ENCODE measurements at regions not wholly inside any gene's neighbourhood (a gene's known extent, or its start where the extent isn't known, plus 50 kb on each side); places are given as distances from the start of the nearest gene placed in this dataset.
A peak's percentile ranks its signal among the peaks of the same experiment; 100 is the strongest.

- Mint-ChIP-seq H3K9me3 (peaks cover 0 to 2% of the 10 kb centered on the region in 2 donors), H3K4me3 (no peak overlapping the region), H3K4me1 (ENCODE audit: low read depth) (no peaks in the 10 kb centered on the region), H3K27me3 (ENCODE audit: low read depth) (peaks cover 6% of the 10 kb centered on the region), H3K27ac (no peak overlapping the region), H3K36me3 (ENCODE audit: insufficient read depth in 2 of 2) (no peaks in the 10 kb centered on the region)
- no peak for ATAC-seq (replicated peaks in 1 of 2)
- DNase-seq: no peak
Measured at GRCh38 chr22:49331878-49332277, 495.8 kb downstream of the BRD1 start.

DNA sequence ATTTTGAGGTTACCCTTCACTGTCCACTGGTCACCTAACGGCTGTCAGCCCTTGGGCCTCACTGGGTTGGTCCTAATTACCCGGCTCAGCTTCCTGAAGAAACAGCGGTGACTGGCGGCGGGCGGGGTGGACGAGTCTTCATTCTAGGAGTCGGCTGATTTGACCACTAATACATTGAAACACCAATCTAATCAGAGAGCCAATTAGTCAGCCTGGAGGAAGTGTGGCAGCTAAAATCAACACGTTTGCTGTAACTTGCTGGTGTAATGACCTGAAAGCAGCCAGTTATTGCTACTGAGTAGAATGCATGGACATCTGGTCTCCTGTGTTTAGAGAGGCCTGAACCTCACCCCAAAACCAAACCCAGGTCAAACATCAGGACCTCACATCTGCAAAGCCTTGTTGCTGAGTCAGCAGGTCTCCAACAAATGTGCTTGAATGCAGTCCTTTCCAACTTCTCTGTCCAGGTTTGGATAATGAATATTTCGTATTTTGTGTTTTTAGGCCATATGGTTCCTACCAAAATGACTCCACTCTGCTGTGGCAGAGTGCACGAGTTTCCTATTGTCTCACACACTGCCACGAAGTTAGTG, 496.4 kb downstream of the BRD1 start:
- Mint-ChIP-seq H3K4me3 (no peak overlapping the region), H3K4me1 (ENCODE audit: low read depth) (no peaks in the 10 kb centered on the region), H3K9me3 (peaks cover 1 to 4% of the 10 kb centered on the region in 2 donors), H3K27ac (no peak overlapping the region), H3K36me3 (ENCODE audit: insufficient read depth in 2 of 2) (peaks cover 0 to 1% of the 10 kb centered on the region in 2 donors), H3K27me3 (ENCODE audit: low read depth) (peaks cover 6% of the 10 kb centered on the region)
- DNase-seq: no peak
- no peak for ATAC-seq (replicated peaks in 1 of 2)

DNA sequence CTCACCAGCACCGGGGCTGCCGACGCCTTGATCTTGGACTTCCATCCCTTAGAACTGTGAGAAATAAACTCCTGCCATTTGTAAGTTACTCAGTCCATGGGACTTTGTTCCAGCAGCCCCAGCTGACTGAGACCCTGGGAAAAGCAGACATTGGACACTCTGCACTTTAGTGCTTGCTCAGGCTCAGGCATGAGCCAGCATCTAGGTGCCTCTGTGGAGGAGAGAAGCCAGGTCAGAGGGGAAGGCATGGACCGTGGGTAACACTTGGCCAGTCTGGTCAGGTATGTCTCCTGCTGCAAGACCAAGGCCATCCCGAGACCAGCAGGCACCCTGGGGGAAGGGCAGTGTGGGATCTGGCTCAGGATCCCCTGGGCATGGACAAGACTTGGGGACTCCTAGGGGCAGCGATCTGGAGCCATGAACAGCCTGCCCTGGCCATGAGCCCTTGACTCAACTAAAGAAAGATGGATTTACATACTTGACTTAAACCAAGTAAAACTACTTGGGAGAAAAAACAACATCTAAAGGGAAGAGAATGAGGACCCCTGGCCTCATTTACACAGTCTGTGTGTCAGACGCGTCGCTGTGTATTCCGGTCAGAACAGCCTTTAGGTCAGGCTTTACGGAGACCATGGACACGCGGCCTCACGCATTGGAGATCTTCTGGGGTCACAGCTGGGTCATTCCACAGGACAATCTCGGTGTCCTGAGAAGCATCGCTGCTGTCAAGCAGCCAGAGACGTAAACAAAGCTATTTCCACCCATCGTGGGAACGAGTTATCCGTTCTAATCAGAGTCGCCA, 497.1 kb downstream of the BRD1 start:
- Mint-ChIP-seq H3K4me1 (ENCODE audit: low read depth) (no peaks in the 10 kb centered on the region), H3K27ac (no peak overlapping the region), H3K27me3 (ENCODE audit: low read depth) (no peaks in the 10 kb centered on the region), H3K36me3 (ENCODE audit: insufficient read depth in 2 of 2) (peaks cover 0 to 1% of the 10 kb centered on the region in 2 donors), H3K9me3 (peaks cover 1 to 4% of the 10 kb centered on the region in 2 donors), H3K4me3 (no peak overlapping the region)
- DNase-seq: no peak
- ATAC-seq (replicated peaks in 1 of 2): no peak

GRCh38 chr22:49329636-49330035, 498.0 kb downstream of the BRD1 start:
- H3K36me3 Mint-ChIP-seq (ENCODE audit: insufficient read depth in 2 of 2): peaks cover 0 to 1% of the 10 kb centered on the region in 2 donors

GRCh38 chr22:49328630-49329405, 498.9 kb downstream of the BRD1 start:
- no peak for ATAC-seq (replicated peaks in 1 of 2)
- Mint-ChIP-seq H3K4me1 (ENCODE audit: low read depth) (no peaks in the 10 kb centered on the region), H3K27ac (no peak overlapping the region), H3K4me3 (no peak overlapping the region), H3K9me3 (peaks cover 1 to 4% of the 10 kb centered on the region in 2 donors), H3K36me3 (ENCODE audit: insufficient read depth in 2 of 2) (peaks cover 0 to 1% of the 10 kb centered on the region in 2 donors), H3K27me3 (ENCODE audit: low read depth) (no peaks in the 10 kb centered on the region)
- DNase-seq: no peak

More at GRCh38 chr22:49329636-49330035, 498.0 kb downstream of the BRD1 start:
- H3K27ac Mint-ChIP-seq: no peak overlapping the region
- H3K9me3 Mint-ChIP-seq: peaks cover 1 to 4% of the 10 kb centered on the region in 2 donors
- H3K27me3 Mint-ChIP-seq (ENCODE audit: low read depth): no peaks in the 10 kb centered on the region
- no peaks in the 10 kb centered on the region for H3K4me1 Mint-ChIP-seq (ENCODE audit: low read depth)
- no peak for DNase-seq
- ATAC-seq (replicated peaks in 1 of 2): no peak
- H3K4me3 Mint-ChIP-seq: no peak overlapping the region

- ATAC-seq (replicated peaks in 1 of 2): no peak
- no peaks in the 10 kb centered on the region for H3K4me1 Mint-ChIP-seq (ENCODE audit: low read depth)
- no peak overlapping the region for H3K4me3 Mint-ChIP-seq
- peaks cover 6% of the 10 kb centered on the region for H3K27me3 Mint-ChIP-seq (ENCODE audit: low read depth)
- DNase-seq: no peak
- H3K27ac Mint-ChIP-seq: no peak overlapping the region
- peaks cover 1 to 4% of the 10 kb centered on the region in 2 donors for H3K9me3 Mint-ChIP-seq
- peaks cover 0 to 1% of the 10 kb centered on the region in 2 donors for H3K36me3 Mint-ChIP-seq (ENCODE audit: insufficient read depth in 2 of 2)
Measured at GRCh38 chr22:49328118-49328475, 499.6 kb downstream of the BRD1 start.

DNA sequence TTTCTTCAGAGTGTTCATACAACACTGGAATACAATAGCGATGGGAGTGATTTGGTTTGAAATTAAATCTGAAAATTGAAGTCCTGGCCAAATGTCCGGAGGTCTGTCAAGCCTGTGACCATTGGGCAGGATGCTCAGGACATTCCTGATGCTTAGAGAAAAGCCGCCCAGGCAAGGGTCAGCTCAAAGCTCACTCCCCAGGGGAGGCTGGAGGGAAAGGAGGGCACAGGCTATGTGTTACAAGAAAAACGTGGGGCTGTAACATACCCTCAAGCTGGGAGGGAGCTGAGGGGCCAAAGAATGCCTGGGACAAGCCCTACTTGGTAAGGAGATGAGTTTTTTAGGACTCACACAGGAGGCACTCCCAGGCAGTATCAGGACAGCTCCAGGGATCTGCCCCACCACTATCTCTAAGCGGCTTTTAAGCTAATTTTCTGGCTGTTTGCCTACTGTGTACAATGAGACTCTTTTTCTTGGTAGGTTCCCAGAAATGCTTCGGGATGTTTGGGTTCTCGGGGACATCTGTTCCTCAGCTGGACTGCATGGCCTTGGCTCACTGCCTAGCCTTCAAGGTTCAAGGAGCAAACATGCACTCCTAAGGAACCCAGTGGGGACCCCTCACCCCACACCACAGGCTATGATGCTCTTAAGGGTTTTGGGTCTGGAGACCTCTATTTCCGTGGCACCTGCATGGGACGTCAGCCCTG, 500.1 kb downstream of the BRD1 start:
- H3K4me1 Mint-ChIP-seq (ENCODE audit: low read depth): no peaks in the 10 kb centered on the region
- H3K27me3 Mint-ChIP-seq (ENCODE audit: low read depth): peaks cover 9% of the 10 kb centered on the region
- no peak overlapping the region for H3K27ac Mint-ChIP-seq
- peaks cover 0 to 1% of the 10 kb centered on the region in 2 donors for H3K36me3 Mint-ChIP-seq (ENCODE audit: insufficient read depth in 2 of 2)
- peaks cover 1 to 4% of the 10 kb centered on the region in 2 donors for H3K9me3 Mint-ChIP-seq
- no peak for ATAC-seq (replicated peaks in 1 of 2)
- H3K4me3 Mint-ChIP-seq: no peak overlapping the region
- DNase-seq: no peak

DNA sequence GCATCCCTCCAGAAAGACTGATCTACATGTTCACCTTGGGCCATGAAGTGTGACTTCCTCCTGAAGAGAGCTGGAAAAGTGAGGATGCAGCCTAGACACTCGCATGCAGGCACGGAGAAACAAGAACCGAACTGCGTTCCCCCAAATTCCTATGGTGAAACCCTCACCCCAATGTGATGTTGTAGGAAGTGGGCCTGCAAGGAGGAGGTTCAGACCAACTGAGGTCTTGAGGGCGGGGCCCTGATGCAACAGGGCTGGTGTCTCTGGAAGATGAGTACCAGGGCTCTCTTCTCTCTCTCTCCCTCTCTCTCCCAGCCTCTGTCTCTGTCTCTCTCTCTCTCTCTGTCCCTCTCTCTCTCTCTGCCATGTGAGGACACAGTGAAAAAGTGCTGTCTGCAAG, 501.1 kb downstream of the BRD1 start:
- no peak for DNase-seq
- Mint-ChIP-seq H3K27ac (no peak overlapping the region), H3K36me3 (ENCODE audit: insufficient read depth in 2 of 2) (peaks cover 0 to 1% of the 10 kb centered on the region in 2 donors), H3K4me1 (ENCODE audit: low read depth) (no peaks in the 10 kb centered on the region), H3K9me3 (peaks cover 1 to 4% of the 10 kb centered on the region in 2 donors), H3K4me3 (no peak overlapping the region), H3K27me3 (ENCODE audit: low read depth) (peaks cover 9% of the 10 kb centered on the region)
- ATAC-seq (replicated peaks in 1 of 2): no peak

DNA sequence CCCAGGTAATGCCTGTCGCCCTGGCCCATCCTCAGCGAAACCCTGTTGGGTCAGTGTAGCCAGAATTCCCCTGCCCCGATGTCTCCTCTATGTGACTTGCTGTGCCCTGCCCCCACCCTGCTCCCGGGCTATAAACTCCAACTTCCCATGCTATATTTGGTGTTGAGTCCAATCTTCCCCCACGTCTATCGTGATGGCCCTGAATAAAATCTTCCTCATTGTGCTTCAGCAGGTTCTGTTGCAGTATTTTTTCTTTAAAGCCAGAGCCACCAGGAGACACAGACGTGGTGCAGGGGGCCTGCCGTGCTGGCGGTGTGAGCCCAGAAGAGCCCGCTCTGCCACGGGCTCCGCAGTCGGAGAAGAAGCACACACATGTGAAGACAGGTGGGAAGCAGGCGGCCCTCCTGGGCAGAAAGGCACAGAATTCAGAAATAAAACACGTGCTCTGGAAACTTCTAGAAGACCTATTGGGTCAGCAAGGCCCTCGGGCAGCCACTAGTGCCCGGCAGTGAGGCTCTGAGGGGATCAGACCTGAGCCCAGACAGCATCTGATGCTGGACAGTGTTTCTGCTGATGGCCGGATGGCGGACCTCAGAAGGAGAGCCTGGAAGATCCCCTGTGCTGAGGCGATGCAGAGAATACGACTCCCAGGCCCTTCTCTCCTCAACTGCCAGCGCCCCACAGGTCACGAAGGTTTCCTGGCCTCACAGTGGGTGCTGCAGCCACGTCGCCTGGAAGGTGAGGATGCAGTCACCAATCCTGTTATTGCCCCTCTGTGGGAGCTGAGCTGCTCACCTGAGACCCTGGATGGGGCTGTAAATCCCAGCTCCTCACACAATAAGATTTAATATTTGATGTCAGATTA, 501.9 kb downstream of the BRD1 start:
- ATAC-seq (replicated peaks in 1 of 2) (no peak), DNase-seq (no peak)
- H3K27me3 Mint-ChIP-seq (ENCODE audit: low read depth): peaks cover 9% of the 10 kb centered on the region
- H3K4me1 Mint-ChIP-seq (ENCODE audit: low read depth): no peaks in the 10 kb centered on the region
- H3K9me3 Mint-ChIP-seq: peaks cover 1 to 4% of the 10 kb centered on the region in 2 donors
- H3K27ac Mint-ChIP-seq: no peak overlapping the region
- peaks cover 0 to 1% of the 10 kb centered on the region in 2 donors for H3K36me3 Mint-ChIP-seq (ENCODE audit: insufficient read depth in 2 of 2)
- H3K4me3 Mint-ChIP-seq: no peak overlapping the region

- DNase-seq: peak; percentile 3 to 9
- Mint-ChIP-seq H3K27me3 (ENCODE audit: low read depth) (peaks cover 9% of the 10 kb centered on the region), H3K4me1 (ENCODE audit: low read depth) (no peaks in the 10 kb centered on the region), H3K9me3 (peaks cover 1 to 4% of the 10 kb centered on the region in 2 donors), H3K27ac (no peak overlapping the region), H3K4me3 (no peak overlapping the region), H3K36me3 (ENCODE audit: insufficient read depth in 2 of 2) (peaks cover 0 to 1% of the 10 kb centered on the region in 2 donors)
- ATAC-seq (replicated peaks in 1 of 2): peak in 1 of 2 donors; percentile 21
Measured at GRCh38 chr22:49324527-49325491, 502.9 kb downstream of the BRD1 start.

DNA sequence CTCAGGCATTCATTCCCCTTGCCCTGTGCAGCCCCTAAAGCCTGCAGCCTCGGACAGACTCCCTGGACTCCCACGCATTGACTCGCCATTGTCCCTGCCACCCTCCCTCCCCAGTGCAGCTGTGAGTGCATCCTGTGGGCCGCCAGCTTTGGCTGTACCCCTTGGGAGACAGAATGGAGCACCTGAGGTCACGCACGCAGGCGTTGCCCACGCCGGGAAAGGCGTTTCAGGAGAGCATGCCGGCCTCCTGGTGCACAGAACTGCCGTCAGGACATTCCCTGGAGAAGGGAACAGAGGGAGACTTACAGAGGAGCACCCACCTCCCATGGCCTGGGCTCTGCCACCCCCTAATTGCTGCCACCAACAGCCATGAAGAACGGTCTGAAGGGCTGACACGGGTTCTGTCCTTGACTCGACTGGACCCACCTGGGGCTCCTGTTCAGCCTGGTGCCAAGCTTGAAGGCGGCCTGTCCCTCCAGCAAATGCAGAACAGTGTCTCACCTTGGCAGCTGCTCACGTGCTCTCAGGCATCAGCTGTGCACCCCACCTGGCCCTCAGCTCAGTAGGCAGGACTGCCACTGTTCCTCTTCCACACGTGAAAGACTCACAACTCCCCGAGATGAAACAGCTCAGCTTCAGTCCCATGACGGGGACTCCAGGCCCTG, 503.8 kb downstream of the BRD1 start:
- H3K36me3 Mint-ChIP-seq (ENCODE audit: insufficient read depth in 2 of 2): peaks cover 0 to 1% of the 10 kb centered on the region in 2 donors
- H3K9me3 Mint-ChIP-seq: peaks cover 1 to 4% of the 10 kb centered on the region in 2 donors
- no peak for ATAC-seq (replicated peaks in 1 of 2)
- H3K27me3 Mint-ChIP-seq (ENCODE audit: low read depth): peaks cover 17% of the 10 kb centered on the region
- H3K27ac Mint-ChIP-seq: no peak overlapping the region
- H3K4me1 Mint-ChIP-seq (ENCODE audit: low read depth): no peaks in the 10 kb centered on the region
- no peak overlapping the region for H3K4me3 Mint-ChIP-seq
- no peak for DNase-seq
